ENCODE measurements at regions not wholly inside any gene's neighbourhood (a gene's known extent, or its start where the extent isn't known, plus 50 kb on each side); places are given as distances from the start of the nearest gene placed in this dataset.
A peak's percentile ranks its signal among the peaks of the same experiment; 100 is the strongest.

- no peak overlapping the region for H3K27ac ChIP-seq (ENCODE audit: control insufficient read depth, insufficient read depth, low read length)
- no peak overlapping the region for H3K4me3 ChIP-seq (ENCODE audit: control insufficient read depth in 2 of 3, extremely low read depth in 1 of 3, insufficient read depth in 2 of 3, low read depth in 1 of 3, low read length in 3 of 3)
- H3K9me1 ChIP-seq (ENCODE audit: control insufficient read depth, extremely low read depth, insufficient read depth, low read length): no peaks in the 10 kb centered on the region
- dilution Hi-C loops (cut with MboI; ENCODE audit: extremely low pct_ligation_motif_present, low sequenced_read_pairs): no loop called here
- H3K36me3 ChIP-seq (ENCODE audit: control insufficient read depth in 2 of 2, extremely low read depth in 1 of 2, insufficient read depth in 2 of 2, low read length in 2 of 2): no peaks in the 10 kb centered on the region
- H3K79me2 ChIP-seq (ENCODE audit: control insufficient read depth, insufficient read depth, low read length): no peaks in the 10 kb centered on the region
- peaks cover 10% of the 10 kb centered on the region for H3K4me1 ChIP-seq (ENCODE audit: control insufficient read depth, extremely low read depth, insufficient read depth, low read length)
- H3K9me3 ChIP-seq (ENCODE audit: control insufficient read depth, low read depth, low read length): no peaks in the 10 kb centered on the region
- no peak for TF ChIP-seq EZH2 (IDR thresholded peaks at IDR 0.05; ENCODE audit: low read length)
- TF ChIP-seq, protein P1, sequence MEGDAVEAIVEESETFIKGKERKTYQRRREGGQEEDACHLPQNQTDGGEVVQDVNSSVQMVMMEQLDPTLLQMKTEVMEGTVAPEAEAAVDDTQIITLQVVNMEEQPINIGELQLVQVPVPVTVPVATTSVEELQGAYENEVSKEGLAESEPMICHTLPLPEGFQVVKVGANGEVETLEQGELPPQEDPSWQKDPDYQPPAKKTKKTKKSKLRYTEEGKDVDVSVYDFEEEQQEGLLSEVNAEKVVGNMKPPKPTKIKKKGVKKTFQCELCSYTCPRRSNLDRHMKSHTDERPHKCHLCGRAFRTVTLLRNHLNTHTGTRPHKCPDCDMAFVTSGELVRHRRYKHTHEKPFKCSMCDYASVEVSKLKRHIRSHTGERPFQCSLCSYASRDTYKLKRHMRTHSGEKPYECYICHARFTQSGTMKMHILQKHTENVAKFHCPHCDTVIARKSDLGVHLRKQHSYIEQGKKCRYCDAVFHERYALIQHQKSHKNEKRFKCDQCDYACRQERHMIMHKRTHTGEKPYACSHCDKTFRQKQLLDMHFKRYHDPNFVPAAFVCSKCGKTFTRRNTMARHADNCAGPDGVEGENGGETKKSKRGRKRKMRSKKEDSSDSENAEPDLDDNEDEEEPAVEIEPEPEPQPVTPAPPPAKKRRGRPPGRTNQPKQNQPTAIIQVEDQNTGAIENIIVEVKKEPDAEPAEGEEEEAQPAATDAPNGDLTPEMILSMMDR (optimal IDR thresholded peaks at IDR 0.05 in 1 of 3, IDR thresholded peaks at IDR 0.05 in 1 of 3, conservative IDR thresholded peaks at IDR 0.05 in 1 of 3; ENCODE audit: extremely low read depth in 1 of 3, insufficient read depth in 2 of 3, low read length in 3 of 3): no peak
- FAIRE-seq: peak; percentile 13
- H3K9ac ChIP-seq (ENCODE audit: control insufficient read depth, extremely low read depth, insufficient read depth, low read length): no peak overlapping the region
- H3K4me2 ChIP-seq (ENCODE audit: control insufficient read depth, extremely low read depth, insufficient read depth, low read depth, low read length): no peak overlapping the region
- DNase-seq (ENCODE audit: low read depth, low spot score): no peak
- no peaks in the 10 kb centered on the region for H4K20me1 ChIP-seq (ENCODE audit: control insufficient read depth, extremely low read depth, insufficient read depth, low read length)
- no peaks in the 10 kb centered on the region for H3K27me3 ChIP-seq (ENCODE audit: control insufficient read depth, extremely low read depth, insufficient read depth, low read length)
- H2AFZ ChIP-seq (ENCODE audit: control insufficient read depth, low read length): no peak overlapping the region
Measured at GRCh38 chr3:30400926-30401325, 205.5 kb upstream of the TGFBR2 start.

DNA sequence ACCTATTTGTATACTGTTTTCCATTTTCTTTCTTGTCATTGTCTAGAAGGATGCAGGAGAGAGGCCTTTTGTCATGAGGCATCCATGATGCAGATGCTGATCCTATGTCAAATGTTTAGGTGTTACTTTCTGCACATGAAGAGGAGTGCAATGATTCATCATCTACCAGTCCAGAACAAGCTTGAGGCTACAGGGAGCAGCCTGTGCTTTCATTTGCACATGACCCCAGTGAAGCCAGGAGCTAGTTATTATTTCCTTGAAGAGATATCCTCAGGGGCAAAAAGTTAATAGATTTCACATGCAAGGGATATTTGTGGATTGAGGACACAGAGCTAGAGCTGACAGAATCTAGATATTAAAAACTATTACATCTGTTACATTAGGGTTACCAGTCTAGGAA, 204.4 kb upstream of the TGFBR2 start:
- Histone ChIP-seq H3K27me3 (ENCODE audit: control insufficient read depth, extremely low read depth, insufficient read depth, low read length) (no peaks in the 10 kb centered on the region), H3K9ac (ENCODE audit: control insufficient read depth, extremely low read depth, insufficient read depth, low read length) (no peak overlapping the region), H3K4me3 (ENCODE audit: control insufficient read depth in 2 of 3, extremely low read depth in 1 of 3, insufficient read depth in 2 of 3, low read depth in 1 of 3, low read length in 3 of 3) (no peak overlapping the region), H3K9me3 (ENCODE audit: control insufficient read depth, low read depth, low read length) (no peaks in the 10 kb centered on the region), H3K79me2 (ENCODE audit: control insufficient read depth, insufficient read depth, low read length) (no peaks in the 10 kb centered on the region), H3K4me1 (ENCODE audit: control insufficient read depth, extremely low read depth, insufficient read depth, low read length) (peaks cover 10% of the 10 kb centered on the region), H4K20me1 (ENCODE audit: control insufficient read depth, extremely low read depth, insufficient read depth, low read length) (no peaks in the 10 kb centered on the region), H3K36me3 (ENCODE audit: control insufficient read depth in 2 of 2, extremely low read depth in 1 of 2, insufficient read depth in 2 of 2, low read length in 2 of 2) (no peaks in the 10 kb centered on the region), H3K27ac (ENCODE audit: control insufficient read depth, insufficient read depth, low read length) (peak overlapping the region; percentile 17), H2AFZ (ENCODE audit: control insufficient read depth, low read length) (no peak overlapping the region), H3K4me2 (ENCODE audit: control insufficient read depth, extremely low read depth, insufficient read depth, low read depth, low read length) (no peak overlapping the region), H3K9me1 (ENCODE audit: control insufficient read depth, extremely low read depth, insufficient read depth, low read length) (no peaks in the 10 kb centered on the region)
- peak; percentile 99 for FAIRE-seq
- TF ChIP-seq, protein P1 (optimal IDR thresholded peaks at IDR 0.05 in 1 of 3, IDR thresholded peaks at IDR 0.05 in 1 of 3, conservative IDR thresholded peaks at IDR 0.05 in 1 of 3; ENCODE audit: extremely low read depth in 1 of 3, insufficient read depth in 2 of 3, low read length in 3 of 3): no peak
- TF ChIP-seq EZH2 (IDR thresholded peaks at IDR 0.05; ENCODE audit: low read length): no peak
- DNase-seq (ENCODE audit: low read depth, low spot score): no peak
- dilution Hi-C loops (cut with MboI; ENCODE audit: extremely low pct_ligation_motif_present, low sequenced_read_pairs): no loop called here
